Memory B cell (primary cell): ENCODE measurements at regions not wholly inside any gene's neighbourhood (a gene's known extent, or its start where the extent isn't known, plus 50 kb on each side); places are given as distances from the start of the nearest gene placed in this dataset.

Source experiments
- ATAC-seq: fragments of 150-1000 bp; cut with Tn5 transposase; 2 replicates; pipeline ENCODE4 v1.10.0; 2021; ENCODE audit warnings: low read depth, mild to moderate bottlenecking, moderate library complexity
- DNase-seq, 2 donors: peaks; one replicate each; pipeline ENCODE4 v3.0.0; 2022; ENCODE audit warnings: low spot score in 2 of 2
- H3K27ac Mint-ChIP-seq: one replicate; pipeline ENCODE4 v1.8.0; 2022; ENCODE audit warnings: mild to moderate bottlenecking, moderate library complexity, mixed read lengths
- H3K27me3 Mint-ChIP-seq: one replicate; pipeline ENCODE4 v1.8.0; 2022; ENCODE audit warnings: mixed read lengths
- H3K36me3 Mint-ChIP-seq: one replicate; pipeline ENCODE4 v1.8.0; 2022; ENCODE audit warnings: mild to moderate bottlenecking, mixed read lengths
- H3K4me1 Mint-ChIP-seq: one replicate; pipeline ENCODE4 v1.8.0; 2022; ENCODE audit warnings: mixed read lengths
- H3K4me3 Mint-ChIP-seq: one replicate; pipeline ENCODE4 v1.8.0; 2022; ENCODE audit warnings: mild to moderate bottlenecking, moderate library complexity, mixed read lengths
- H3K9me3 Mint-ChIP-seq: one replicate; pipeline ENCODE4 v1.8.0; 2022; ENCODE audit warnings: mixed read lengths

DNA sequence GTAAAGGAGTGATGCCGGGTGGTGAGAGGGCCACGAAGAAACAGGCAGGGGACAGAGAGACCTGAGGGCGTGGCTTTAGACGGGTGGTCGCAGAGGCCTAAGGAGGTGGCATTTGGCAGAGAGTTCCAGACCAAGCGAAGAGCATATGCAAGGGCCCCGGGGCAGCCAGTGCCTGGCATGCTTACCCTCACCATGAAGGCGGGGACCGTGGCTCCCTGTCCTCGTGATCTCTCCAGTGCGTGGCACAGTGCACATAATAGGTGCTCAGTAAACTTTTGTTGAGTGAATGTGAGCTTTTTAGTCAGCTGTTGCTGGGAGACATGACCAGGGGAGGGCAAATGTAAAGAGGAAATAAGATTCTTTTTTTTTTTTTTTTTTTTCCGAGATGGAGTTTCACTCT lies 245.6 kb upstream of the GSE1 start:
- H3K4me3 Mint-ChIP-seq, result no peak overlapping the region
- no peaks in the 10 kb centered on the region for H3K36me3 Mint-ChIP-seq
- DNase-seq (no peak), ATAC-seq (no peak)
- H3K9me3 Mint-ChIP-seq, result no peaks in the 10 kb centered on the region
- H3K4me1 Mint-ChIP-seq, result peaks cover 2% of the 10 kb centered on the region
- H3K27me3 Mint-ChIP-seq, result peaks cover 13% of the 10 kb centered on the region
- no peak overlapping the region for H3K27ac Mint-ChIP-seq

DNA sequence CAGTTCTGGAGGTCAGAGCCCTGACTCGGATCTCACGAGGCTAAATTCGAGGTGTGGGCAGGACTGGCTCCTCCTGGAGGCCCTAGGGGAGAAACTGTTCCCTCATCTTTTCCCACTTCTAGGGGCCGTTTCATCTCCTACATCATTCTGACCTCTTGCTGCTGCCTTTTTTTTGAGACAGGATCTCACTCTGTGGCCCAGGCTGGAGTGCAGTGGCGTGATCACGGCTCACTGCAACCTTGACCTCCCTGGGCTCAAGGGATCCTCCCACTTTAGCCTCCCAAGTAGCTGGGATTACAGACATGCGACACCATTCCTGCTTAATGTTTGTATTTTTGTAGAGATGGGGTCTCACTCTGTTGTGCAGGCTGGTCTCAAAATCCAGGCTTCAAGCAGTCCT lies 244.1 kb upstream of the GSE1 start:
- Mint-ChIP-seq H3K27me3 (peaks cover 13% of the 10 kb centered on the region), H3K9me3 (no peaks in the 10 kb centered on the region), H3K27ac (no peak overlapping the region), H3K4me3 (no peak overlapping the region), H3K4me1 (no peaks in the 10 kb centered on the region), H3K36me3 (no peaks in the 10 kb centered on the region)
- DNase-seq (no peak), ATAC-seq (no peak)

DNA sequence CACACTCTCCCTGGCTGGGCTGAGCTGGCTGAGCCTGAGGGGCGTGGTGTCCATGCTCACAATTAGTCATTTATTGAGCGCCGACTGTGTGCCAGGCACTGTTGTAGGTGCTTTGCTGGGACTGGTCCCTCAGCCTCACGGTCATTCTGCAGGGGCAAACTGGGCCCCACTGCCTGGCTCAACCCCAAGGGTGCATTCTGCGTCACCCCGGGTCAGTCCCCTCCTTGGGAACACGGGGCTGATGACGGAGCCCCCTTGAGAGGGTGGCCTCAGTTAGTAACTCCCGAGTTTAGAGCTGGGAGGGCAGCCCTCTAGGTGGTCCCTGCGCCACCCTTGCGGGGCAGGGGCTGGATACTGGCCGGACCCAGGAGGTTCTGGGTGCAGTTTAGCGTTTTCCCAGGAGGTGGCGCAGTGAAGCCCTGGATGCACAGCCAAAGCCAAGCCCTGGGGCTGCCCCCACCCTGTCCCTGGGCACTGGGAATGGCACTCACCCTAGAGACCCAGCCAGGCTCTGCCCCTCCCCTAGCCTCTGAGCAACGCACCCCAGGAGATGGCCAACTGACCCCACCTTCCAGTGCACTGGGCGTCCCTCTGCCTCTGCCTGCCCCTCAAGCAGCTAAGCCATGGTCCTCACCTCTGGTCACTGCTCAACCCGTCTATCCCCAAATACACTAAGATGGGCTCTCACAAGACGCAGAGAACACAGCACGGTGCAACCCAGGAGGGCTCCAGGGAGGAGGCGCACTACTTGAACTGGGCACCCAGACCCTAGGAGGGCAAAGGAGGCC lies 243.2 kb upstream of the GSE1 start:
- Mint-ChIP-seq H3K9me3 (no peaks in the 10 kb centered on the region), H3K27ac (no peak overlapping the region), H3K4me1 (no peaks in the 10 kb centered on the region), H3K27me3 (peaks cover 15% of the 10 kb centered on the region), H3K4me3 (no peak overlapping the region), H3K36me3 (no peaks in the 10 kb centered on the region)
- DNase-seq, result peak; percentile 45 to 70
- peak; percentile 53 for ATAC-seq

DNA sequence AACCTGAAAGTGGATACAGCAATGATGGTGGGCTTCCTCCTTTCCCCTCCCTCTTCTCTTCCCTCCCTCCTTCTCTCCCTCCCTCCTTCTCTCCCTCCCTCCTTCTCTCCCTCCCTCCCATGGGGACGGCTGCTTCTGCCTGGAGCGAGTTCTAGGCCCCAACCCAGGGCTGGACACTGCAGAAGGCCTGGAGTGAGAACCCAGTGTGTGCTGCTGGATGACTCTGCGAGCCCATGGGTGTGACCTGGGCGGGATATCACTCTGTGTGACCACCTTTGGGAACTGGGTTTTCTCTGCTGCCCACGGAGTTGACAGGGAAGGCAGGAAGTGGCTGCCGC lies 242.6 kb upstream of the GSE1 start:
- Mint-ChIP-seq H3K36me3 (no peaks in the 10 kb centered on the region), H3K4me3 (no peak overlapping the region), H3K27me3 (peaks cover 15% of the 10 kb centered on the region), H3K27ac (no peak overlapping the region), H3K9me3 (no peaks in the 10 kb centered on the region), H3K4me1 (no peaks in the 10 kb centered on the region)
- no peak for DNase-seq
- no peak for ATAC-seq

DNA sequence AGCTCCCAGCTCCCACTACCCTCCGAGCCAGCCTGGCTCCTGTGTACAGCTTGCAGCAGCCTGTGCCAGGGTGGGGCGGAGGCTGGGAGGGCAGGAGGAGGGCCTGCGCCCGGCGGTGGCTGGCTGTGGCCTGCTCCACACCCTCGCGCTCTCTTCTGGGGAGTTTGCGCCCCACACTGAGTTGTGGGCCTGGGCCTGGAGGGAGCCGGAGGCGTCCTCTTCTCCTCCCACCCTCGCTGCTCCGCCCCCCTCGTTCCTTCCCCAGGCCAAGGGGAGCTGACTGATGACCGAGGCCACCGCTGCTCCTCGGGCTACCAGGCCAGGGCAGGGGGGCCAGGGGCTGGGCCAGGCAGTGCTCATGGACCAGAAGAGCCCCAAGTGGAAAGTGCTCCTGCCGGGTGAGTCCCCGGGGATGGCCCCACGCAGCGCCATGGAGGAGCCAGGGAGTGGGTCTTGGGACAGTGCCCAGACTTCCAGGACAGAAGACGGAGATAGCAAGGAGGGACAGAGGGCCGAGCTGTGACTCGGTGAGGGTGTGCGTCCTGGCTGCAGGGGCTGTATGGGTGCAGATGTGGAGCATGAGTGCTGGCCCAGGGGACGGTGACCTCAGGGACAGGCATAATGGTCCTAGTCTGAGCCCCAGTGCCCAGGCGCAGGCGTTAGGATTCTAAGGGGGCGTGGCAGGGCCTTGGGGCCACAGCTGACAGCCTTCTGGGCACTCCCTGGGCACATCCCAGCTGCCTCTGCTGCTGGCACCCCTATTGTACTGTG lies 242.1 kb upstream of the GSE1 start:
- Mint-ChIP-seq H3K36me3 (no peaks in the 10 kb centered on the region), H3K9me3 (no peaks in the 10 kb centered on the region), H3K27me3 (peaks cover 15% of the 10 kb centered on the region), H3K27ac (no peak overlapping the region), H3K4me1 (no peaks in the 10 kb centered on the region), H3K4me3 (no peak overlapping the region)
- ATAC-seq, result no peak
- no peak for DNase-seq

DNA sequence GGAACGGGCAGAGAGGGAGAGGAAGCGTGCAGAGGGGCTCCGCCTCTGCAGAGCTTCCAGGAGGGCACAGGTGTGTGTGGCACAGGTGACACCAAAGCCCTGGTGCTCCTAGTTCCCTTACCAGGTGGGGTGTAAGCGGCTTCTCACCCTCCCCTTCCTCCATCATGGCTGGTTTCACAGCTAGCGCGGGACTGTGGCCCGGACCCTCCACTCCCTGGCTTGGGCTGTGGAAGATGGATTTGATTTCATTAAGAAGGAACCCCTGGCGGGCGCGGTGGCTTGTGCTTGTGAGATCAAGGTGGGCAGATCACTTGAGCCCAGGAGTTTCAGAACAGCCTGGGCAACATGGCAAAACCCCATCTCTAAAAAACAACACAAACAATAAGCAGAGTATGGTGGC lies 241.2 kb upstream of the GSE1 start:
- H3K27ac Mint-ChIP-seq, result no peak overlapping the region
- H3K36me3 Mint-ChIP-seq, result no peaks in the 10 kb centered on the region
- H3K4me3 Mint-ChIP-seq, result no peak overlapping the region
- ATAC-seq (no peak), DNase-seq (no peak)
- H3K4me1 Mint-ChIP-seq, result no peaks in the 10 kb centered on the region
- H3K27me3 Mint-ChIP-seq, result peaks cover 13% of the 10 kb centered on the region
- H3K9me3 Mint-ChIP-seq, result no peaks in the 10 kb centered on the region

DNA sequence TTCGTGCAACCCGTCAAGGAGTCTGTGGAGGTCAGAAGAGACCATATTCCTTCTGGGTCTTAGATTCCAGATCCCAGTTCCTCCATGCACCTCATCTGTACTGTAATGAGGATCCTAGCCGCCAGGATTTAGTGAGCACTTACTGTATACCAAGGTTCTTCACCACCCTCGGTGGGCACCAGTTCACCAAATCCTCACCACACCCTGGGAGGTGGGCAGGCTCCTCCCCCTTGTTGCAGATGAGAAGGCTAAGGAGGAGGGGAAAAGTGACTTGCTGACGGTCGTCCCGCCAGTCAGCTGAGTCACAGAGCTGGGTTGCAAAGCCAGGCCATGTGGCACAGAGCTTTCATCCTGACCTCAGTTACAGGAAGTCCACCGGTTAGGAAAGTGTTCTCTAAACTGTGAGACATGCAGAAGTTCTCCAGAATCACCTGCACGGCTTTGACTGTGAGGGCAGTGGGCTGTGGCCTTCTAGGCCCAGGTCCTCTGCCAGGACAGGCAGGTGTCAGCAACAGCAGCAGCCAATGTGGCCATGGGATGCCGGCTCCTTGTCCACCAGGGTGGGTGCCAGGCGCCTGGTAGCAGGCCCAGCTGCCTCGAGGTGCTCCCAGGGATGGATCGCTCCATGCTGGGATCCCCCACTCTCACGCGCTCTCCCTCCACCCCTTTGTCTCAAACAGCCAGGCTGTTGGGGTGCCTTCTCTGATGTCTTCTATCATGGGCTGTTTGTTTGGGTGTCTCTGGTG lies 240.3 kb upstream of the GSE1 start:
- H3K27me3 Mint-ChIP-seq, result peaks cover 9% of the 10 kb centered on the region
- no peaks in the 10 kb centered on the region for H3K36me3 Mint-ChIP-seq
- H3K27ac Mint-ChIP-seq, result no peak overlapping the region
- DNase-seq (no peak), ATAC-seq (no peak)
- H3K4me1 Mint-ChIP-seq, result no peaks in the 10 kb centered on the region
- no peaks in the 10 kb centered on the region for H3K9me3 Mint-ChIP-seq
- no peak overlapping the region for H3K4me3 Mint-ChIP-seq

DNA sequence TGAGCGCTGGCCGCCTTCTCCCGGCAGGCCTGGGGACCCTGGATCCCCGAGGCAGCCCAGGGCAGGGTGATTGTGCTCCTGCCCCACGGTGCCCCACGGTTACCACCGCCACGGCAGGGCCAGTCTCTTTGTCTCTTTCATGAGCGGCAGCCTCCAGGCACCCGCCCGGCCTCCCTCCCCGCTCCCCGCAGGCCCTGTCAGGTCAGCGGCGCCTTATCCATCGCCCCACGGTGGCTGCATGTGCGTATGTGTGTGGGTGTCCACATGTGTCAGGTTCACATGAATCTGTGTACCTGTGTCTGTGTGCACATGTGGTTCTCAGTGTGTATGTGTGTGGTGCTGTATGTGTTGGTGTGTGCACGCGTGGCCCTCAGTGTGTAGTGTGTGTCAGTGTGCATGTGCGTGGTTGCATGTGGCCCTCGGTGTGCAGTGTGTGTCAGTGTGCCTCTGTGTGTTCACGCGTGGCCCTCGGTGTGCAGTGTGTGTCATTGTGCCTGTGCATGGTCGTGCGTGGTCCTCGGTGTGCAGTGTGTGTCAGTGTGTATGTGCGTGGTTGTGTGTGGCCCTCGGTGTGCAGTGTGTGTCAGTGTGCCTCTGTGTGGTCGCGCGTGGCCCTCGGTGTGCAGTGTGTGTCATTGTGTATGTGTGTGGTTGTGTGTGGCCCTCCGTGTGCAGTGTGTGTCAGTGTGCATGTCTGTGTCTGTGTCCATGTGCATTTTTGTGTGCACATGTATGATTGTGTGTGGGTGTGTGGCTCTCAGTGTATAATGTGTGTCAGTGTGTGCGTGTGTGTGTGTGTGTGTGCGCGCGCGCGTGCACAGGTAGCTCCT lies 239.2 kb upstream of the GSE1 start:
- Mint-ChIP-seq H3K27ac (no peak overlapping the region), H3K27me3 (peaks cover 11% of the 10 kb centered on the region), H3K36me3 (no peaks in the 10 kb centered on the region), H3K4me1 (no peaks in the 10 kb centered on the region), H3K4me3 (no peak overlapping the region), H3K9me3 (no peaks in the 10 kb centered on the region)
- ATAC-seq (no peak), DNase-seq (no peak)

DNA sequence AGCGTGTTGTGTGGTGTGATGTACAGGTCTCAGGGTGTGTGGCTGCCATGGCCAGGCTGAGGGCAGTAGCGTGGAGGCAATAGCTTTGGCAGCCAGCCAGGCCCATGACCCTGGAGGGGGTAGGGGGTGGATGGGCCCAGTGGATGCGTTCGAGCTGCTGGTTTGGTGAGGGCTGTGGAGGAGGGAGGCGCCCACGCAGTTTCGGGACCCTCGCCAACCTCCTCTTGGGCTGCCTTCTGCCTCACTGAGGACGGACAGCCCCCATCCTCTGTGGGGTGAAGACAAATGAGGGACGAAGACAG lies 238.6 kb upstream of the GSE1 start:
- Mint-ChIP-seq H3K36me3 (no peaks in the 10 kb centered on the region), H3K4me1 (no peaks in the 10 kb centered on the region), H3K4me3 (no peak overlapping the region), H3K27ac (no peak overlapping the region), H3K27me3 (peaks cover 15% of the 10 kb centered on the region), H3K9me3 (no peaks in the 10 kb centered on the region)
- DNase-seq (no peak), ATAC-seq (no peak)

DNA sequence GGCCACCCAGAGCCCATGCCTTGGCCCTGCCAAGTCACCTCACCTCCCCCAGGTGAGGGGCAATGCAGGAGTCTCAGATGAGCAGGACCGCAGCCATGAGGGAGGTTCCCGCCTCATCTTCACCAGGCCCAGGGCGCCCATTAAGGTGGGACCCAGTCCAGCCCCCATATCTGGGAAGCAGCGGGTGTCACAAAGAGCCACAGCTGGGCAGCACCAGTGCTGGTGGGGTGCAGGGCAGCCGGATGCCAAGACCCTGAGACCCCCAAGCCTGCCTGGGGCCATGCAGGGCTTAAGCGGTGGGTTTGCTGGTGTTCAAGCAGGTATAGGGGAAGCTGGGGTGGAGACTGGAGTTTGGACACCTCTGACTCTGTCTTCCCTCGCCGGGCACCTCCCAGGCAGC lies 237.8 kb upstream of the GSE1 start:
- Mint-ChIP-seq H3K36me3 (no peaks in the 10 kb centered on the region), H3K4me1 (no peaks in the 10 kb centered on the region), H3K27ac (no peak overlapping the region), H3K4me3 (no peak overlapping the region), H3K27me3 (peaks cover 13% of the 10 kb centered on the region), H3K9me3 (no peaks in the 10 kb centered on the region)
- DNase-seq (no peak), ATAC-seq (no peak)

DNA sequence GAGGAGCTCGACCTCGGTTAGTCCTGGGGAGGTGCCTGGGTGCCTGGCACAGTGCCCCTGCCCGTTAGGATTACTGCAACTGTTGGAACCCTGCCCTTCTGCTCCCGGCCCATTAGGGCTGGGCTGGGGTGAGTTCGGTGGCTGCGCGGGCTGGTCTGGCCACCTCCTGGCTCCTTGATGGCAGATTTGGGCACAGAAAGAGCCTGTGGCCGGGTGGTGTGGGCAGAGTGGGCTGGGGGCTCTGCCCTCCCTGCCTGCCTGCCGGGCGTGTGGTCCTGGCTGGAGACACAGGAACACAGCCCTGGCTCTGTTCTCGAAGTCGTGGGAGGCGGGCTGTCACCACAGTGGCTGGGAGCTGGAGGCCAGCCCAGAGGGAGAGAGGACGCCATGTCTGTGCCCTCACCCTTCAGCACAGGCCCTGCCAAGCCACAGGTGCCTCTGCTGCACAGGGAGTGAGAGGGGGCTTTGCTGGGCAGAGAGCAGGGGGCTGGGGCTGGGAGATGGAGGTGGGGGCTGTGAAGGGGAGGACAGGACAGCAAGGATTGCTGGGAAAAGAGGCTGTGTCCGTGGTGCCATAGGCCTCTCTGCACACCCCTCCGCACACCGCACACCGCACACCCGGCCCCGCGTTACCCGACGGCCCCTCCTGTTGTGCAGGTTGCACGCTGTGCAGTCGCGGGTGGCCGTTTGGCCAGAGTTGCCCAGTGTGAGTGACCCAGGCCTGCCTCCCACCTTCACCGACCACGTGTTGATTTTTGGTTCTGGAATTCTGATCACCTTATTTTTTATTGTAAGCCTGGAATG lies 236.6 kb upstream of the GSE1 start:
- Mint-ChIP-seq H3K9me3 (no peaks in the 10 kb centered on the region), H3K27me3 (peaks cover 17% of the 10 kb centered on the region), H3K36me3 (no peaks in the 10 kb centered on the region), H3K4me3 (no peak overlapping the region), H3K27ac (no peak overlapping the region), H3K4me1 (no peaks in the 10 kb centered on the region)
- DNase-seq (no peak), ATAC-seq (no peak)

DNA sequence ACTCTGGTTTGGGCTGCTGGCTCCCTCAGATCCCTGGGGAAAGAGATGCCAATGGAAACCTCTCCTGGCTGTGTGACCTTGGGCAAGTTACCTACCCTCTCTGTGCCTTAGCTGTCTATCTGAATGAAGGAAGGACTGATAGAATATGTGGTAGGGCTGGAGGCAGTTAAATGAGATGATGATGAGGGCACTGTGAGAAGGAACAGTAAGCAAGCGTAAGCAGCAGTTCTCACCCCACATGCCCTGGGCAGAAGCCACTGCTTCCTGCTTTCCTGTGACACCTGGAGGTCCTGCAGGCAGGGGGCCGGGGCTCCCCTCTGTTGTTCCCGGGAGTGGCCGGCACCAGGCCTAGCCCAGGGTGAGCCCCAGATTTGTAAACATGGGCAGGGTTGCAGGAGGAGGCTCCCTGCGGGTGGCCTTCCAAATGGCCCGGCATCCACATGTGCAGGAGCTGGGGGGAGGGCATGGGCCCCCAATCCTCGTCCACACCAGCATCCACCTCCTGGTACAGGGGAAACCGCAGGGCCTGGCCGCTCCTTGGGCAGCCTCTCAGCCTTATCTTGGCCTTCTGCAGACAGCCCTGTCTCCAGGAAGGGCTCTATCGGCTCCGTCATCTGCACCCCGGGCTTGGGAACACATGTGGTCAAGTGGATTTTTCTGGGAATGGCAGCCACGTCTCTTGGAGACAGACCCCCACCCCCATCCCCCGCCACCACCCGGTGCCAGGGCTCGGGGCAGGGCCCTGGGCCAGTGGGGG lies 235.6 kb upstream of the GSE1 start:
- no peaks in the 10 kb centered on the region for H3K36me3 Mint-ChIP-seq
- H3K4me3 Mint-ChIP-seq, result no peak overlapping the region
- no peak for ATAC-seq
- no peaks in the 10 kb centered on the region for H3K4me1 Mint-ChIP-seq
- H3K9me3 Mint-ChIP-seq, result no peaks in the 10 kb centered on the region
- H3K27me3 Mint-ChIP-seq, result peaks cover 20% of the 10 kb centered on the region
- no peak overlapping the region for H3K27ac Mint-ChIP-seq
- no peak for DNase-seq
